ENCODE measurements at regions not wholly inside any gene's neighbourhood (a gene's known extent, or its start where the extent isn't known, plus 50 kb on each side); places are given as distances from the start of the nearest gene placed in this dataset.
"Not testable (repeated sequence)": the region's sequence is repeated elsewhere in the genome, so short reads cannot be mapped to it uniquely, and the experiment has no call there.

DNA sequence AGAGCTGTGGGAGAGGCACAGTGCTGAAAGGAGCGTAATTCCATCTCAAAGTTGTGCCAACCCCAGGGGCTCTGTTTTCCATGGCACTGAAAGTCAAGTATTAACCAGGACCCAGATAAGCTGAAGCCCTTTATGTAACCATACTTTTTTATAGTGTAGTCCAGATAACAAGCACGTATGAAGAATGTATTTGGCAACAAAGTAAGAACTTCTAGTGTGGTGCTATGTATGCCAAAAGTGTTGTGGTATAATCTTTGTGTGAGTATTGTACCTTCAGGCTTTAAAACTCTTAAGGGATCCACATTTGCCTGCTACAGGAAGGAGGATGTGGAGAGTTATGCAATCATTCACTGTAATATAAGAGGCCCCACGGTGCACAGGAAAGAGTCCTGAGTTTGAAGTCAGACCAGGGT, 129.4 kb downstream of the IBTK start:
- DNase-seq: no peak

DNA sequence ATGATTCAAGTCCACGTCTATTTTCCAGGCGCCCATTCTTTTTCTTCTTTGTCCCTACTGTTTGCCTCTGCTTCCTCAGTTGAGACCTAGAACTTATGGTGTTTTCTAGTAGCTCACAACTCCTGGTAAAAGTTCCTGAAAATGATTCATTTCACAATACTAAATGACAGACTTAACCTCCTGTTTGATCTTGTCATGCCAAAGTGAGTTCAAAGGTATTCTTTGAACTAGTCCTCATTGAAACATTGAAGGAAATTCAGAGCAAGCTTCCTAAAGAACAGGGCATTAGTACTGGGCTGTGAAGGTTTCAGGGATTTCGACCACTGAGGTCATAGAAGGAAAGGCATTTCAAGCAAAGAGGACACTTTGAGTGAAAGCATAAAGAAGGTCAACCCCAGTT, 132.8 kb downstream of the IBTK start:
- no peak for DNase-seq

DNA sequence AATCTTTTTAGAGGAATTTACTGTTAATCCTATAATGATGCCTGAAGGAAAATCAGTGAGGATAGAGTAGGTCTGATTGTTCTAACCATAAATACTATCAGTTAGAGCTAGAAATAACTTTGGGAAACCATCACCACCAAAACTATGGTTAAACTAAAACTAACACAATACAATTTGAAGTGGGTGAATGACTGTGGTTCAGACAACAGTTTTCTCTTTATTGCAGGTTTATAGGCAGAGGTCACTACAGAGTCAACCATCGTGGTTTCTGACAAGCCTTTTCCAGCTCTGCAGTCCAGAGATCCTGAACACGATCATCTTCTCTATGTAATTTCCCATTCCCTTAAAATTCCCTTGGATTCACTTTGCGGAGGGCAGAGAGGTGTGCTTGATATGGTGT, 134.3 kb downstream of the IBTK start:
- DNase-seq: no peak

- no peak for DNase-seq
These were observed 135.7 kb downstream of the IBTK start for GRCh38 chr6:82111818-82112217.

DNA sequence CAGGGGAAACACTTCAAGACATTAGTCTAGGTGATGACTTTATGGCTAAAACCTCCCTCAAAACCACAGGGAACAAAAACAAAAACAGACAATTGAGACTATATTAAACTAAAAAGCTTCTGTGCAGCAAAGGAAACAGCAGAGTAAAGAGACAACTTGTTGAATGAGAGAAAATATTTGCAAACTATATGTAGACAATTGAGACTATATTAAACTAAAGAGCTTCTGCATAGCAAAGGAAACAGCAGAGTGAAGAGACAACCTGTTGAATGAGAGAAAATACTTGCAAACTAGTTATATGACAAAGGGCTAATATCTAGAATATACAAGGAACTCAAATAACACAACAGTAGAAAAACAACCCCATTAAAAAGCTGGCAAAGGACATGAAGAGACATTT, 136.4 kb downstream of the IBTK start:
- no peak for DNase-seq

DNA sequence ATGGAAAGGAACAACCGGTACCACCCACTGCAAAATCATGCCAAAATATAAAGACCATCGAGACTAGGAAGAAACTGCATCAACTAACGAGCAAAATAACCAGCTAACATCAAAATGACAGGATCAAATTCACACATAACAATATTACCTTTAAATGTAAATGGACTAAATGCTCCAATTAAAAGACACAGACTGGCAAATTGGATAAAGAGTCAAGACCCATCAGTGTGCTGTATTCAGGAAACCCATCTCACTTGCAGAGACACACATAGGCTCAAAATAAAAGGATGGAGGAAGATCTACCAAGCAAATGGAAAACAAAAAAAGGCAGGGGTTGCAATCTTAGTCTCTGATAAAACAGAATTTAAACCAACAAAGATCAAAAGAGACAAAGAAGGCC, 144.4 kb downstream of the IBTK start:
- DNase-seq: not testable (repeated sequence)

DNA sequence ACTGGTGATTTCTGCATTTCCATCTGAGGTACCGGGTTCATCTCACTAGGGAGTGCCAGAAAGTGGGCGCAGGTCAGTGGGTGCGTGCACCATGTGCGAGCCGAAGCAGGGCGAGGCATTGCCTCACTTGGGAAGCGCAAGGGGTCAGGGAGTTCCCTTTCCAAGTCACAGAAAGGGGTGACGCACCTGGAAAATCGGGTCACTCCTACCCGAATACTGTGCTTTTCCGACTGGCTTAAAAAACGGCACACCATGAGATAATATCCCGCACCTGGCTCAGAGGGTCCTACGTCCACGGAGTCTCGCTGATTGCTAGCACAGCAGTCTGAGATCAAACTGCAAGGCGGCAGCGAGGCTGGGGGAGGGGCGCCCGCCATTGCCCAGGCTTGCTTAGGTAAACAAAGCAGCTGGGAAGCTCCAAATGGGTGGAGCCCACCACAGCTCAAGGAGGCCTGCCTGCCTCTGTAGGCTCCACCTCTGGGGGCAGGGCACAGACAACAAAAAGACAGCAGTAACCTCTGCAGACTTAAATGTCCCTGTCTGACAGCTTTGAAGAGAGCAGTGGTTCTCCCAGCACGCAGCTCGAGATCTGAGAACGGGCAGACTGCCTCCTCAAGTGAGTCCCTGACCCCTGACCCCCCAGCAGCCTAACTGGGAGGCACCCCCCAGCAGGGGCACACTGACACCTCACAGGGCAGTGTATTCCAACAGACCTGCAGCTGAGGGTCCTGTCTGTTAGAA, 146.0 kb downstream of the IBTK start:
- DNase-seq: not testable (repeated sequence)

GRCh38 chr6:82100763-82101162, 146.8 kb downstream of the IBTK start:
- DNase-seq: not testable (repeated sequence)

GRCh38 chr6:82097676-82098075, 149.9 kb downstream of the IBTK start:
- no peak for DNase-seq

GRCh38 chr6:82095091-82095490, 152.5 kb downstream of the IBTK start:
- DNase-seq: no peak

DNA sequence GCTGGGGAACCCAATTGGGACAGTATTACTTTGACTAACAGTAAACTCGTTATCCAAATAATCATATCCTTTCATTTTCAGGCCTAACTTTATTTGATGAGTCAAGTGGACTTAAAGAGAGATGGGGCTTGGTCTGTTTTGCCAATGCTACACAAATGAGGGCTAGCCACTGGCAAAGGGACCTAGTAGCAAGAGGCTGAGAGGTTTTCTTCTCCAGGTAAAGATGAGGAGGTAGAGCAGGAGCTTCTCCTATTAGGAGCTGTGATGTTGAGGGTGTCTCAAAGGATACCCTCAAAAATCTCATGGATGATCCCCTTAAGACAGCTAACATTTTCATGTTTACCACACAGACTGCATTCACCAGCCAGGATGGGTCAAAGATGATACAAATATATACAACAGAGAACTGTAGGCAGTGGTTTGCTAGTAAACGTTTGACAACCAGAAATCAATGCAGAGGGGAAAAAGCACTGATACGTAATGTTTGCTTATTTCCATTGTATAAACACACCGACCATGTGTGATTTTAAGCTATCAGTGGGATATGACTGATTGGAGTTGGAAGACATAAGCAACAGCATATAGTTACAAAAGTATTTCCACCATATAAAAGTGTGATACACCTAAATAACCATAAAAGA, 153.3 kb downstream of the IBTK start:
- DNase-seq: no peak

- no peak for DNase-seq
These were observed 158.4 kb downstream of the IBTK start for GRCh38 chr6:82088978-82089771.

- no peak for DNase-seq
These were observed 160.6 kb downstream of the IBTK start for GRCh38 chr6:82086944-82087343.

DNA sequence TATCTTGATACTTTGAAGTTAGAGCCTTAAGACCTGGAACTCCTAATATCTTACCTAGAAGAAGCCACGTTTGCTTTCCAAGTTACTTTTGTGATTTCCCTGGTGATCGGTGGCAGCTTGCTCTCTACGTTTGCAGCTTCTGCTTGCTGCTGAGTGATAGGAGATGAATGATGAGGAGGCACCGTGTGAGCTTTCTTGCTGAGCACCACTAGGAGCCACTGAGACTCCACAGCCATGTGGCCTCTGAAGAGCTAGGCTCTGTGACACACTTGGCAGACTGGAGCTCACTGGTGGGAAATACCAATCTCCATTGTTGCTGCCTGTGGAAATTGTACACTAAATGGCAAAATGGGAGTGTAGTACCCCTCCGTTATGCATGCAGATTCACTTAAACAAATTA, 161.8 kb downstream of the IBTK start:
- DNase-seq: no peak

DNA sequence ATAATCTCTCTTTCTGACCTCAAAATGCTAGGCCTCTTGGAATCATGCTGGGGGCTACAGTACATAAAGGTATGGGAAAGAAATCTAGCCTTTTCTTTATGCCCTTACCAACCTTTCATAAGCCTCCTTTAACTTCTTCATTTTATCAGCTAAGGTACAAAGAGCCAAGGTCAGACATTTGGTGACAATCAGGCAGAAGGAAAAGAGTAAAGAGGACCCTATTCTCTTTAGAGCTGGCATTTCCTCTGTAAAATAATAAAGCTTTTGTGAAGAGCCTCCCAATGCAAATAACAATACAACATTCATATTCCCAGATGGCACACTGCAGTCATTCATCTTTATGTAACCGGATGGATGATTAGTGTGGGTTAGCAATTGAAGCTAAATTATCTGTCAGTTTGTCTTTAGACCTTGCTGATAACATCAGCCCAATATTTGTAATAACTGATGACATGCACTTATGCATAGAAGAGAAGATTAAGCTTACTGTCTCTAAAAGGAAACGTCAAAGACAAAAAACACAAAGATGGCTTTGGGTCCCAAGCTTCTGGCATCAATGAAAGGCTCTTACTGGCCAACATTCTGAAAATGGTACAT, 163.1 kb downstream of the IBTK start:
- DNase-seq: no peak

DNA sequence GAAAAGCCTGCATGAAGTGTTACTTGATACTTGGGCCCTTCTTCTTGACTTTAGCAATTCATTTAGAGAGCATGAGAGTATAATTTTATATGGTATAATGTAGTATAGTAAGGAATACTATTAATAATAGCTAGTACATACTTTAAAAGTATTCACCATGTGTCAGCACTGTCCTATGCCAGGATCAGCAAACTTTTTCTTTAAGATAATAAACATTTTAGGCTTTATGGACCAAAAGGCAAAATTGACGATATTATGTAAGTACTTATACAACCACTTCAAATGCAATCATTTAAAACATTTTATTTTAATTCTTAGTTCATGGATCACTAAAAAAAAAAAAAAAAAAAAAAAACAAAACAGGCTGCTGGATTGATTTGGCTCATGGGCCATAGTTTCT, 163.9 kb downstream of the IBTK start:
- no peak for DNase-seq

DNA sequence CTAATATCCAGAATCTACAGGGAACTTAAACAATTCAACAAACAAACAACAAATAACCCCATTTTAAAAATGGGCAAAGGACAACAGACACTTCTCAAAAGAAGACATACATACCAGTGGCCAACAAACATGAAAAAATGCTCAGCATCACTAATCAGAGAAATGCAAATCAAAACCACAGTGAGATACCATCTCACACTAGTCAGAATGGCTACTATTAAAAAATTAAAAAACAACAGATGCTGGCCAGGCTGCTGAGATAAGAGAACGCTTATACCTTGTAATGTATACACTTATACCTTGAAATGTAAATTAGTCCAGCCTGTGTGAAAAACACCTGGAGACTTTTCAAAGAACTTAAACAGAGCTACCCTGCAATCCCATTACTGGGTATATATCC, 166.8 kb downstream of the IBTK start:
- no peak for DNase-seq

GRCh38 chr6:82078286-82078908, 169.1 kb downstream of the IBTK start:
- no peak for DNase-seq

- DNase-seq: no peak
These were observed 170.6 kb downstream of the IBTK start for GRCh38 chr6:82076916-82077315.

GRCh38 chr6:82074556-82074955, 173.0 kb downstream of the IBTK start:
- DNase-seq: no peak

DNA sequence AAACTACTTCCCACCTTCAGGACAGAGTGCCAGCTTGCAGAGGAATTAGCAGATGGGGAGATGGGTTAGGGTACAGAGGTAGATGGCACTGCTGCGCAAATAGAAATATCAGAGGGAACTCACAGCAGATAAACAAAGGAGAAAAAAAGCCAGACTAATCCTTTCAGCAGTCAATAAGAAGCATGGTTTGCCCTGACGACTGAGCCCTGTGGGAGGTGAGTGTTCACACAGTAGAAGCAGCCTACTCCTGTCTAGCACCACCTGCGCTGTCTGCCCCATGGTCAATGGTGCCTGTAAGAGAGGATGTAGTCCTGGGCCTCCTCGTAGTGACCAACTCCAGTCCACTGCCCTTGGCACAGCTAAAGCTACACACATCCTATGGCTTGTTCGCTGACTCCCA, 174.1 kb downstream of the IBTK start:
- DNase-seq: no peak

DNA sequence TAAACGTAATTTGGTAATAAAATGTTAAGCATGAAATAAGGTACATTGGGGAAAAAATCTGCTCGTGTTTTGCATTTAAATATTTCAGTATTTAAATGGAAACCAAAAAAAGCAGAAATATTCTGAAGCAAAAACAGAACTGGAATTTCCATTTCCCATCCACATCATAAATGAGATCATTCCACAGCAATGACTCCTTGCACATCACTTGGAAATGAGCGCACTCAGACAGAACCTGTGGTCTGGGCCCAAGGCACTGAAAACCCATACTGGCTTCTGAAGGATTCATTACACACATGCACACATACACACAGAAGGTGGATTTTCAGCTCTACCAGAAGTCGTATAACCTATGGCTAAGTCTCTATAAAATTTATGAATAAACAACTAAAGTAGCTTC, 174.8 kb downstream of the IBTK start:
- peak; percentile 48 for DNase-seq

- no peak for DNase-seq
These were observed 175.4 kb downstream of the IBTK start for GRCh38 chr6:82072121-82072521.
